Skin epidermis (tissue), 12 donors: ENCODE measurements at regions not wholly inside any gene's neighbourhood (a gene's known extent, or its start where the extent isn't known, plus 50 kb on each side); places are given as distances from the start of the nearest gene placed in this dataset.
"Not testable (repeated sequence)": the region's sequence is repeated elsewhere in the genome, so short reads cannot be mapped to it uniquely, and the experiment has no call there.

Experiments
- H3K27ac ChIP-seq, 21 experiments: fragments of 200-600 bp; sonication (generic) in 11 of 21; one replicate each; pipeline ENCODE4 v1.5.0; 2020; ENCODE audit warnings: mild to moderate bottlenecking in 3 of 21, inconsistent platforms in 2 of 21, moderate library complexity in 2 of 21
- H3K4me3 ChIP-seq, 7 experiments: fragments of 200-600 bp; sonication (generic) in 2 of 7; one replicate each; pipeline ENCODE4 v1.5.0; 2020; ENCODE audit warnings: inconsistent platforms in 2 of 7, mild to moderate bottlenecking in 2 of 7, moderate library complexity in 1 of 7

DNA sequence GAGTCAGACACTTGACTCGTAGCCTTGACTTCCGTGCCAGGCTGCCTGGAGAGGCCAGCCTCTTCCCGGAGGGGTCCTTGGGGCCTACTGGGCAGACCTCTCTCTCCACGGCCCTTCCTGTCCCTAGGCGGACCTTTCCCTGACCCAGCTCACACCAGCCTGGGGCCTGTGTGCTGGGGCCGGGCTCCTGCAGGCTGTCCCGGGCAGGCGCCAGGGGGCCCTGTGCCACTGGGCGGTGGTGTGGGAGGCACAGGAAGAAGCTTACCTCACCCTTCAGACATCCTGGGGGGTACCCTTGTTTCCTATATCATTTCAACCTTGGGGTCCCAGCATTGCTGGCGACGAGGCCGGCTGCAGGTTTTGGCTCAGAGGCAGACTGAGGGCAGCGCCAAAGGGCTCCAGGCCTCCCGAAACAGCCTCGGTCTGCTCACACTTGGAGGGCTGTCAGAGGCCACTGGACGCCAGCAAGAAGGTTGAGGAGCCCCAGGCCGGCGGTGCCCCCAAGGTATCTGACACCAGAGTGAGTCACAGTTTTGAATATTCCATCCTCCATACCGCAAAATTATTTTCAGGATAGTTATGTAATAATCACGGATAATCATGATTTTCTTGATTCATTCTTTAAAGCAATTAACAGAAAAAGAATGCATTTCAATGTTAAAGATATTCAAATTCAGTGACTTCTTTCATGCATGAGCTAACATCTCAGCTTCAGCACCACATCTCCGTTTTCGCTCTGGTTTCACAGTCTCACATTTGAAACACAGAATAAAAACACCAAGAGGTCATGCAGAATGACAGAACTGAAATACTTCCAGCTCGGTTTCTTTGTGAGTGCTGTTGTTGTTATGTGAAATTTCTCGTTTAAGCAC lies 3967.6 kb upstream of the TPTE start:
- H3K27ac ChIP-seq, H3K4me3 ChIP-seq: not testable (repeated sequence)

DNA sequence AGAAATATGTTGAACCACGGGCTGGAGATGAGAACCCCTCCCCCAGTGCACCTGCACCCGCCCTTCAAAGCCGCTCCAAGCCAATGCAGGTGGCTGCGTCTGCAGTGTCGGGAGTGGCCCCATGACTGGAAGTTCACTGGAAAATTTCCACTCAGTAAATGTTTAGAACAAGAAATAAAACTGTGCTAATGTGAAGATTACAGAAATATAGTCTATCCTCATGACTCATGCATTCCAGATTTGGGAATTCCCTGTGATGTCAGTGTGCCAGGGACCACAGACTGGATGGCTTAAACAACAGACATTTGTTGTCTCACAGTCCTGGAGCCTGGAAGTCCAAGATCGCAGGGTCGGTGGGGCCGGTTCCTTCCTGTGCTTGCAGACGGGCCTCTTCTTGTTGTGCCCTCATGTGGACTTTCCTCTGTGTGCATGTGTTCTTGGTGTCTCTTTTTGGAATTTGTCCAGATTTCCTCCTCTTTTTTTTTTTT lies 3967.0 kb upstream of the TPTE start:
- not testable (repeated sequence) for H3K4me3 ChIP-seq, H3K27ac ChIP-seq

DNA sequence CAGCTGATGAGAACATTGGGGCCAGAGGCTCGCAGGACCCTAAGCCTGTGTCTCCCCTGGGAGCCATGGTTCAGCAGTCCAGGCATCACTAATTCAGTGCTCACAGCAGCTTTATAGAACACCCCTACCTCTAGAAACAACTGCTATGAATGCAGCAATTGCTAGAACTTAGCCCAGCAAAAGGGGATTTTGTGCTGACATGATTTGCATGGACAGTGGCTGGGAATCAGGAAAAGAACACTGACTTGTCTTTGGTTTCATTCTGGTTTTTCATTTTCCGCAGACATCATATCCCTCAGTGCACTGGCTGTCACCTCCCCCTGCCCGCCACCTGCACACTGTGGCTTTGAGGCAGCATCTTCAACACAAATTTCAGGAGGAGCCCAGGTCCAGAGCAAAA lies 3964.9 kb upstream of the TPTE start:
- H3K27ac ChIP-seq, H3K4me3 ChIP-seq: not testable (repeated sequence)

DNA sequence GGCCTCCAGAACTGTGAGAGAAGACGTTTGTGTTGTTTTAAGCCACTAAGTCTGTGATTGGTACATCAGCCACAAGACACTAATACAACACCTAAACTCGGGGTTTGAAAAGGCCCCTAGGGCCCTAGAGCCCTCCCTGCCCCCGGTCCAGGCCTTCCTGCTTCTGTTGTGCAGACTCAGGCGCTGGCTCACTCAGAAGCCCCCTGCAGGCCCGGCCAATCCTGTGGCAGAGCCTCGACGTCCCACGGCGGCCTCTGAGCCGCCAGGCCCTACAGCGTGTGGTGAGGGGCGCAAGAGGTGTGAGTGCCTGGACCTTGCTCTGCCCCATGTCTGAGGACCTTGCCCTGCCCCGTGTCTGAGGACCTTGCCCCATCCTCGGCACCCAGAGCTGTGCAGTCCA lies 3964.0 kb upstream of the TPTE start:
- not testable (repeated sequence) for H3K27ac ChIP-seq, H3K4me3 ChIP-seq

DNA sequence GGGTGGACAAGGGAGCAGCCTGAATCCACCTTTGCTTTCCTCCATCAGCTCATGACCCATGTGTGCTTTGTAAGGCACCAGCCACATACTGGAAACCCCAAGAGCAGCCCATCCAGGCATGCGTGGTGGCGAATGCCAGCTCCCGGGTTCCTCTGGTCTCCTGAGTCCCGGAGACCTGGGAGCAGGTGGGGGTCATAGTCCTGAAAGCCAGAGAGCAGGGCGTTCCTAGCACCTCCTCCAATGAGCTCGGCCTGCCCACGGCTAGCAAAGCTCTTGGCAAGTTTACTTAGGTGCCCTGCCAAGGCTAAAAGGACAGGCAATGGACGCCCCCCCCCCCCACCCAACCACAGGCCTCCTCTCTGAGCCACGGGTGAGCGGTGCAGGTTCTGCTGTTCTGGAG lies 3960.2 kb upstream of the TPTE start:
- H3K27ac ChIP-seq = not testable (repeated sequence)

DNA sequence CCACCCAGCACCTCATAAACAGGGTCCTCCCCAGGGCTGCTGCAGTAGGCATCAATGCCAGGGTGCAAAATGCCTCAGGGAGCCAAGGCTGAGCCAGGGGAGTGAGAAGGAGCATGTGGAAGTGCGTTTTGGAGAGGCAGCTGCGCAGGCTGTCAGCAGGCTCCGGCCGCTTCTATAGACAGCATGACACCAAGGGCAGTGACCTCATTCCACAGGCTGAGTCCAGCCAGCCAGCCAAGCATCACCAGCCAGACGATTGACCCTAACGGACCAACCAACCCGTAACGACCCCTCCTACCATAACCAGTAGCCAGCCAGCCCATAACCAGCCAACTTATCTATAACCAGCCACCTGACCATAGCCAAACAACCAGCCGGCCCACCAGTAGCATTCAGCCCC lies 3959.8 kb upstream of the TPTE start:
- H3K27ac ChIP-seq, H3K4me3 ChIP-seq: not testable (repeated sequence)

More for the DNA sequence above, 3960.2 kb upstream of the TPTE start:
- H3K4me3 ChIP-seq = not testable (repeated sequence)

DNA sequence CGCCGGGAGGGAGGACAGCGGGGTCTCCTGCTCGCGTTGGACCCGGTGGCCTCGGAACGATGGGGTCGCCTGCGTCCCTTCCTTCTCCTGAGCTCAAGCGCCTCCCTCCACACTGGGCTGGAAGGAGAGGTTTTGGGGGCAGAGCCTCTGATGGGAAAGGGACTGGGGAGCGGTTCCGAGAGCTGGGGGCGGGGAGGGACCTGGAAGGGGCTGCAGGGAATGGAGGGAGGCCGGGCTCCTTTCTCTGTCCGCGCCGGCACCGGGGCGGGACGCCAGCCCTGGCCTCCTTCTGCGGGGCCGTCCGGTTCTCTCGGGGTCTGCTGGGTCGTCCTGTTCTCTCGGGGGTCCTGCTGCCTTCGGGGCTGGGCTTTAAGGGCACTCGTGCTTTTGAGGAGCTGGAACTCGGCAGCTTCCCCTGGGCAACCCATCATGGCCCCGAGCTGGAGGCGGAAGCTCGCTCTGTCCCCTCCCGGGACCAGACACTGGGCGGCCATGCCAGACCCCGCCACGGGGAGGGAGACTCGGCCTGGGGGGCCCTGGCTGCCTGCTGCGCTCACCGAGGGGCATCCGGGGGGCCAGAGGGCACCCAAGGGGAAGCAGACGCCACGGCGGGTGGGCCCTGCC lies 3956.7 kb upstream of the TPTE start:
- not testable (repeated sequence) for H3K27ac ChIP-seq

DNA sequence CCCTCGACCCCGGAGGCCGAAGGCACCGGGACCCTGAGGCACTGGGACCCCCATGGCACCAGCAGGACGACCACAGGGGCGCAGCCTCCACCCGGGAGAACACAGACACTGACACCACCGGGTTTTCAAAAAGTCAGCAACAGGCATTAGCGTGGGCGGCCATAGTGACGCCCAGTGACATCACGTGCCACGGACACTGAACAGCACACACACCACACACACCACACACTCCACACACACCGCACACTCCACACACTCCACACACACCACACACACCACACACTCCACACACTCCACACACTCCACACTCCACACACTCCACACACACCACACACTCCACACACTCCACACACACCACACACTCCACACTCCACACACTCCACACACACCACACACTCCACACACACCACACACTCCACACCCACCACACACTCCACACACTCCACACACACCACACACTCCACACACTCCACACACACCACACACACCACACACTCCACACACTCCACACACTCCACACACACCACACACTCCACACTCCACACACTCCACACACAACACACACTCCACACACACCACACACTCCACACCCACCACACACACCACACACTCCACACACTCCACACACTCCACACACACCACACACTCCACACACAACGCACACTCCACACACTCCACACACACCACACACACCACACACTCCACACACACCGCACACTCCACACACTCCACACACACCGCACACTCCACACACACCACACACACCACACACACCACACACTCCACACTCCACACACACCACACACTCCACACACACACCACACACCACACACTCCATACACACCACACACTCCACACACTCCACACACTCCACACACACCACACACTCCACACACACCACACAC lies 3955.9 kb upstream of the TPTE start:
- H3K4me3 ChIP-seq, H3K27ac ChIP-seq: not testable (repeated sequence)

More for the DNA sequence above, 3956.7 kb upstream of the TPTE start:
- H3K4me3 ChIP-seq = not testable (repeated sequence)

DNA sequence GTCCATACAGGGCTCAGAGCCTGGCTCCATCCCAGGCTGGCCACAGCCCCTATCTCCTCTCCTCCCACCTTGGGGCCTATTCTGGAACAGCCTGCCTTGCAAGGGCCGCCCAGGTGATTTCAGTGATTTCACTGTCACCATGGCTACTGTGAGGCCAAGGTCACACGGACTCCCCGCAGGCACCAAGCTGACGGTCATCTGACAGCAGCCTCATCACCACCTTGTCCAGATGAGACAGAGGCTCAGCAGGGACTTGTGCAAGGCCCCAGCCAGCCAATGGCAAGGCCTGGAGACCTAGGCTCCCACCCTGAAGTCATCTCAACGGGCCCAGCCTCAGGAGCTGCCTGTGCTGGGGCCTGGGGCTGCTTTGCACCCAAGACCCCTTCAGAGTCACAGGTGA lies 3953.8 kb upstream of the TPTE start:
- not testable (repeated sequence) for H3K4me3 ChIP-seq, H3K27ac ChIP-seq

DNA sequence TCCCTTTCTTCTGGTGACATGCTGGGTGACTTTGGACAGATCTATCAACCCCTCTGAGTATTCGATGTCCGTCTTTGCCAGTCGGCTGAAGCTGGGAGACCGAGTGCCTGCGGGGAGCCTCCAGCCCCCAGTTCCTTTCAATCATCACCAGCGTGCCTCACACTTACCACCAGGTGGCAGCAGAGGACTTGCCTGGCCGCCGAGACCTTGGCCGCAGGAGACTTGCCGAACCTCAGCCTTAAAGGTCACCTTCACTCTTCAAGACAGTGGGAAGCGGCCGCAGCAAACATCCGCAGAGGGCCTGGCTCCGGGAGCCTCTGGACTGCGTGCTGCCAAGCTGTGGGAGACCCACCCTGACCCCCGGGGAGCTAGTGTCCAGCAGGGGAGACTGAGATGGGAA lies 3952.2 kb upstream of the TPTE start:
- not testable (repeated sequence) for H3K4me3 ChIP-seq, H3K27ac ChIP-seq

DNA sequence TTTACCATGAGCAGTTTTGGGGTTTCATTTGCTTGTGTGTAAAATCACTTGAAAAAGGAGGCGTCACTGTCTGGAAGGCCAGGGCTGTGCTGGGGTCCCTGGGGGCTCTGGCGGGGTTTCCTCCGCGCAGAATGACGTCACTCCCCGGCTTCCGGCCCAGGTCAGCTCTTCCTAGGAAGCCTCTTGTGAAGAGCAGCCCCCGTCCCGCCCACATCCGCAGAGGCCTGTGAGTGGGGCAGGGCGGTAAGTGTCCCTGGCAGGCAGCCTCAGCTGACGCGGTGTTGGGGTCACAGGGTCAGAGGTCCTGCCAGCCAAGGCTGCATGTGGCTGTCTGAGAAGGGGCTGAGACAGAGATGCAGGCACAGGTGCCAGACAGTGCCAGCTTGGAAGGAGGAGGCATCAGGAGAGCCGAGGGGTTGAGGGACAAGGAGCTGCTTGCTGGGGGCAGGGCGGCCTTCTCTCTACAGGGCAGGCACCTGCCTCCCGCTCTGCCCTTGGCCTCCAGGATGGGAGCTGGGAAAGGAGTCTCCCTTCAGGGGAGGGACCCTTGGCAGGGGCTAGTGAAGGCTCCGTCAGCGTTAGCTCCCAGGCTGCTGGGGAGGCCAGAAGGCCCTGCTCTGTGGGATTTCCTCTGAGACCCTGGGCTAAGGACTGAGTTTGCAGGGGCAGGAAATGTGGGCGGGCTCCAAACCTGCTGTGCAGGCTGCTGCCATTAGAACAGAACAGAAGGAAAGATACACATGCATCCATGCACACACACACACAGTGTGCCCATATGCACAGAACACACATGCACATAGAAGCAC lies 3951.6 kb upstream of the TPTE start:
- H3K27ac ChIP-seq, H3K4me3 ChIP-seq: not testable (repeated sequence)

DNA sequence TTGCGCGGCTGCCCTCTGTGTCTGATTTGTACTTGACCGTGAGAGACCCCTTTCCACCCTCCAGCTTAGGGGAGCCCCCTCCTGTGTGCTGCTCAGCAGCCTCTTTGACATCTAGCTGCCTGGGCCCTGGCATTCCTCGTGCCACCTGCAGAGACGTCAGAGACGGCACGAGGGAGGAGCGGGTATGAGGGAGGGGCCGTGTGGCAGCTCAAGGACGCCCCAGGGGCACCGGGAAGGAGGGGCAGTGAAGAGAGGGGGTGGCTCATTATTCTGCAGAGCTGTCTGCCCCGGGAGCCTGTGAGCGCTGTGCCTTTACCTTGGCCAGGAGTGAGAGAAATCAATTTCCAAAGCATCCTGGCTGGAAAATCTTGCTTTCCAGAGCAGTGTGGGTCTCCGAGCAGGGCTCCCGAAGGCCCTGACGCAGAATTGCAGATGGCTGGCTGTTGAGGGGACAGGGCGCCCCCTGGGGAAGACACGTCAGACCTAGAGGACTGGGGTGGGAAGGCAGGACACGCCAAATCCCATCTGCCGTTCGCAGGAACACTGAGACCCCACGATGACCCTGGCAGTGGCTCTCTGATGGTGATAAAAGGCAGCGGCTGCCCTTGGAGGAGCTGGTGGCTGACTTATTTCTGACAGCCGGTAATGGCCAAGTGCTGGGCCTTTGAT lies 3950.5 kb upstream of the TPTE start:
- not testable (repeated sequence) for H3K4me3 ChIP-seq, H3K27ac ChIP-seq

DNA sequence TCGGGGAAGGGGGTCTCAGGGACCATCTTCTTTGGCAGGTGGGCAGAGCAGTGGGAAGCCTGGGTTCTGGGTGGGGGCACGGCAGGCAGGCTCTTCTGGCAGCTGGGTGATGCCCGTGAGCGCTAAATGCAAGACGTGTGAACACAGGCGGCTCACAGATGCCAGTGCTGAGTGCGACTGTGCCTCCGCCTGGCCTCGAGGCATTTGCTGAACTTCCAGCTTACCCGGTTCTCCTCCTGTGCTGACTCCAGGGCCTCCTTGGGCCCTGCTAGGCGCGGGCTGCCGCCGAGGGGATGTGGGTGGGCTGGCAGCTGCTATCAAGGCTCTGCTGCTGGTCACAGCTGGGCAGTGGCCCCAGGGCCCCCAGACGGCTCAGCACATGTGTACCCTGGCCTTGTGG lies 3947.8 kb upstream of the TPTE start:
- H3K27ac ChIP-seq, H3K4me3 ChIP-seq: not testable (repeated sequence)

DNA sequence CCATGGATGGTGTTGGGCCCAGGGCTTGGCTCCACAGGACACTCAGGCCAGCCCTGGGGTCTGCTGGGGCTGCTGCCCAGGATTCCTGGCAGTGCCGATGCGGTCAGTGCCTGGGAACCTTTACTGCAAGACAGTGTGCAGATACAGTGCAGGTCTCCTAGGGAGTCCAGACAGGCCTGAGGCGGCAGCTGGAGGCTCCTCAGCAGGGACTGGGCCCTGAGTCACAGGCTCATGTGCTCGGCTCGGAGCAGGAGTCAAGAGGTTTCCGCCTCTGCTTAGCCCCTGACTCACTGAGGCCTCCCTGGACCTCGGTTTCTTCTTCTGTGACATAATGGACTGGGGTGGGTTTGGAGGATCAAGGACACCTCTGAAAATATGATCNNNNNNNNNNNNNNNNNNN lies 3941.6 kb upstream of the TPTE start:
- H3K4me3 ChIP-seq, H3K27ac ChIP-seq: not testable (repeated sequence)
